ENCODE measurements at regions not wholly inside any gene's neighbourhood (a gene's known extent, or its start where the extent isn't known, plus 50 kb on each side); places are given as distances from the start of the nearest gene placed in this dataset.

DNA sequence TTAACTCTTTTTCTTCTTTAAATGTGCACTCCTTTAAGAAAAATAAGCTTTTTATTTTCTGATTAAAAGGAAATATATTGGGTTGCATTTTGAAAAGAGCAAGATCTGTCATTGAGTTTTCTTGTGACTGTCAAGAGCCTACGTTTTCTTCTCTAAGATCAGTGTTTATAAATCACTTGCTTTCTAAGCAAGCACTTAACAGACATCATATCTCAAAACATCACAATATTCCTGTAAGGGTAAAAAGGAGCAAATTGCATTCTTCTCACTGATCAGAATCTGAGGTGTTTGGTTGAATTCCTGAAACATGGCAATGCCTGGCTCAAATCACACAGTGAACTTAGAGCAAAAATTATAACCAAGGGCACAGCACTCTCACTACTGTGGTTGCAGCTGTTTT is 231.3 kb downstream of the PCDH17 start:
- TF ChIP-seq, protein P1, sequence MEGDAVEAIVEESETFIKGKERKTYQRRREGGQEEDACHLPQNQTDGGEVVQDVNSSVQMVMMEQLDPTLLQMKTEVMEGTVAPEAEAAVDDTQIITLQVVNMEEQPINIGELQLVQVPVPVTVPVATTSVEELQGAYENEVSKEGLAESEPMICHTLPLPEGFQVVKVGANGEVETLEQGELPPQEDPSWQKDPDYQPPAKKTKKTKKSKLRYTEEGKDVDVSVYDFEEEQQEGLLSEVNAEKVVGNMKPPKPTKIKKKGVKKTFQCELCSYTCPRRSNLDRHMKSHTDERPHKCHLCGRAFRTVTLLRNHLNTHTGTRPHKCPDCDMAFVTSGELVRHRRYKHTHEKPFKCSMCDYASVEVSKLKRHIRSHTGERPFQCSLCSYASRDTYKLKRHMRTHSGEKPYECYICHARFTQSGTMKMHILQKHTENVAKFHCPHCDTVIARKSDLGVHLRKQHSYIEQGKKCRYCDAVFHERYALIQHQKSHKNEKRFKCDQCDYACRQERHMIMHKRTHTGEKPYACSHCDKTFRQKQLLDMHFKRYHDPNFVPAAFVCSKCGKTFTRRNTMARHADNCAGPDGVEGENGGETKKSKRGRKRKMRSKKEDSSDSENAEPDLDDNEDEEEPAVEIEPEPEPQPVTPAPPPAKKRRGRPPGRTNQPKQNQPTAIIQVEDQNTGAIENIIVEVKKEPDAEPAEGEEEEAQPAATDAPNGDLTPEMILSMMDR (conservative IDR thresholded peaks at IDR 0.05), result no peak
- Mint-ChIP-seq H3K4me1 (no peaks in the 10 kb centered on the region), H3K27me3 (ENCODE audit: low read depth) (no peaks in the 10 kb centered on the region), H3K9me3 (peaks cover 2% of the 10 kb centered on the region), H3K4me3 (no peak overlapping the region), H3K36me3 (ENCODE audit: low read depth) (peaks cover 2% of the 10 kb centered on the region), H3K27ac (ENCODE audit: unreplicated experiment) (no peak overlapping the region)
- no peak for DNase-seq (ENCODE audit: low read depth, low spot score)

DNA sequence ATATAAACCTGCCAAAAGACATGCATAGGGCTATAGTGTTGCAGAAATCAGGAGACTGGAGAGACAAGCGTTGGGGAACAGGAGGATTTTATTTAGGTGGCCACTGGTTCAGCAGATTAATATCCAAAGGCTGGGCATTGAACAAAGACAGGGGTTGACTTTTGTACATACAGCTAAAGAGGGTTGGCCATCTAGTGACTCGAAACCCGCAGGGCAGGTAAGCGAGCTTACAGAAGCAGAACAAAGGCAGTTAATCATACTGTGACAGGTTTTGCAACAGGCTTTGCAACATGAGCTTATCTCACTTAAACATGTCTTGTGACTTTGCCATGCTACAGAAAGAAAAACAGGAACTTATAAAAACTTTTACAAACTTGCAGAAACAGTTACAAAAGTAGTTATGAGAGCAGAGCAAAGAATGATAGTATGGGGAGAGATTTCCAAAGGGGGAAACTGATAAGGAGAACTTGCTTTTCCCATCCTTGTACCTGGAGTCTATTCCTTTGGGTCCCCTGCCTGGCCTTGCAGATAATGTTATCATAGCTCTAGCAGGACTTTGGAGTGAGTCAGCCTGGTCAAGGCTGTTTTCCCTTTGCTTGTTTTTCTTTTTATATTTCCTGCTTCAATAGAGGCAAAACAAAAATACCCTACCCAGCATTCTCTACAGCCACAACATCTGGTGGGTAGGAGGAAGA is 234.2 kb downstream of the PCDH17 start:
- H3K9me3 Mint-ChIP-seq, result peaks cover 12% of the 10 kb centered on the region
- no peaks in the 10 kb centered on the region for H3K4me1 Mint-ChIP-seq
- peaks cover 2% of the 10 kb centered on the region for H3K36me3 Mint-ChIP-seq (ENCODE audit: low read depth)
- H3K4me3 Mint-ChIP-seq, result no peak overlapping the region
- no peaks in the 10 kb centered on the region for H3K27me3 Mint-ChIP-seq (ENCODE audit: low read depth)
- DNase-seq (ENCODE audit: low read depth, low spot score), result no peak
- TF ChIP-seq, protein P1 (conservative IDR thresholded peaks at IDR 0.05), result no peak
- H3K27ac Mint-ChIP-seq (ENCODE audit: unreplicated experiment), result no peak overlapping the region

DNA sequence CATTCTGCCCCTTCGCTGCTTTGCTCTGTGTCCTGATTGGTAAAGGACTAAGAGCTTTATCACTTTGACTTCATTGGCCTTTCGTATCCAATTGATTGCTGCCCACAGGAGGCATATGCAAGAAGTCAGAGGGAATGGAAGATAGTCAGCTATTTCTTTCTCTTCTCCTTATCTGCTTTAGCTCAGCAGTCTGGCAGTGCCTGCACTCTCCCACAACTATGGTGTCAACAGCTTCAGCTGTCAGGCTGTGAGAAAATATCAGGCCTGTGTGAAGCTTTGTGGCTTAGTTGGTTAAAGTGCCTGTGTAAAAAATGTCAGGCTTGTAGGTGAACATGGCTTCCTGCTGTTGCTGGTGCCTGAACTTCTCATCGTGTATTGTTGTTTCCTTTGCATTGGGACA is 243.0 kb downstream of the PCDH17 start:
- H3K4me1 Mint-ChIP-seq, result no peaks in the 10 kb centered on the region

DNA sequence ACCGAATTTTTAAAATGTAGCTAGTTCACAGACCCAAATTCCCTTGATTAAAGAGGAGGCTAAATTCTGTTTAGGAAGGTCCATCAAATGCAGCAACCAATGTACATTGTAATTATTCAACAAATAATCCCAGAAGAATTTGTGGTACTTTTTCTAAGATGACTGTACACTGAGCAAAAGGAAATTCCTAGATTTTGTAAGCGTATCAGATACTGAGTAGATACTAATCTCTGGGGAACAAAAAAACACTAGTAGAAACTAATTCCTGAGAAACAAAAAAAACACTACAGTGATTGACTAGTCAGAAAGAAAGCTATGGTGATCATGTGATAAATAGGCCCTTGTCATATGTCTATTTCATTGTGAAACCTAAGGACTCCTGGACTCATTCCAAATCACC is 246.1 kb downstream of the PCDH17 start:
- Mint-ChIP-seq H3K9me3 (no peaks in the 10 kb centered on the region), H3K27ac (ENCODE audit: unreplicated experiment) (no peak overlapping the region), H3K4me1 (no peaks in the 10 kb centered on the region), H3K4me3 (no peak overlapping the region), H3K36me3 (ENCODE audit: low read depth) (no peaks in the 10 kb centered on the region), H3K27me3 (ENCODE audit: low read depth) (no peaks in the 10 kb centered on the region)
- TF ChIP-seq, protein P1 (conservative IDR thresholded peaks at IDR 0.05), result no peak
- DNase-seq (ENCODE audit: low read depth, low spot score), result no peak

More for the DNA sequence above, 243.0 kb downstream of the PCDH17 start:
- TF ChIP-seq, protein P1 (conservative IDR thresholded peaks at IDR 0.05), result no peak
- H3K4me3 Mint-ChIP-seq, result no peak overlapping the region
- H3K27me3 Mint-ChIP-seq (ENCODE audit: low read depth), result no peaks in the 10 kb centered on the region
- no peak for DNase-seq (ENCODE audit: low read depth, low spot score)
- no peak overlapping the region for H3K27ac Mint-ChIP-seq (ENCODE audit: unreplicated experiment)
- H3K36me3 Mint-ChIP-seq (ENCODE audit: low read depth), result no peaks in the 10 kb centered on the region
- peaks cover 4% of the 10 kb centered on the region for H3K9me3 Mint-ChIP-seq

DNA sequence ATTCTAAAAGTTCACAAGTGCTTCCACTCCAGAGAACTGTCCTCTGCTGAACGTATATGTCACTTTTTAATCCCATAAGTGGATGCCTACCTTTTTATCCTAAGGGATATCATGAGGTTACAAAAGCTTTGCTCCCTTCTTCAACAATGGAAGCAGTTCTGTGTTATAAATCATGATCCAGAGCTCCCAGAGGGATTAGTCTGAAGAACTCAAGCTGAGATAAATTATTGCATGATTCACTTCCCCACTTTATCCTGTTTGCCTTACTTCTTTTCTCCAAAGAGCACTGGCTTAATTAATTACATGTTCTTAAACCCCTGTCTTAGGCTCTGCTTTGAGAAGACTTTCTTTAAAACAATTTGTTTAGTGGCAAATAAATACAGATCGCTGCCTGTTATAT is 246.7 kb downstream of the PCDH17 start:
- no peak overlapping the region for H3K27ac Mint-ChIP-seq (ENCODE audit: unreplicated experiment)
- no peak for DNase-seq (ENCODE audit: low read depth, low spot score)
- no peaks in the 10 kb centered on the region for H3K36me3 Mint-ChIP-seq (ENCODE audit: low read depth)
- TF ChIP-seq, protein P1 (conservative IDR thresholded peaks at IDR 0.05), result no peak
- no peaks in the 10 kb centered on the region for H3K27me3 Mint-ChIP-seq (ENCODE audit: low read depth)
- no peaks in the 10 kb centered on the region for H3K4me1 Mint-ChIP-seq
- no peaks in the 10 kb centered on the region for H3K9me3 Mint-ChIP-seq
- no peak overlapping the region for H3K4me3 Mint-ChIP-seq
